Type B pancreatic cell (in vitro differentiated cells): ENCODE measurements at regions not wholly inside any gene's neighbourhood (a gene's known extent, or its start where the extent isn't known, plus 50 kb on each side); places are given as distances from the start of the nearest gene placed in this dataset.

Experiments used
- DNase-seq: peaks from one replicate; pipeline ENCODE4 v3.0.0; 2021; ENCODE audit warnings: mixed read lengths; ENCODE audit not compliant: unreplicated experiment; ENCODE audit errors: extremely low spot score
- H3K27ac Mint-ChIP-seq: 2 replicates; pipeline ENCODE4 v1.8.0; 2021; ENCODE audit warnings: mild to moderate bottlenecking, mixed read lengths
- H3K27me3 Mint-ChIP-seq: 2 replicates; pipeline ENCODE4 v1.8.0; 2021; ENCODE audit warnings: mixed read lengths
- H3K36me3 Mint-ChIP-seq: 2 replicates; pipeline ENCODE4 v1.8.0; 2021; ENCODE audit warnings: mixed read lengths
- H3K4me1 Mint-ChIP-seq: one replicate; pipeline ENCODE4 v1.8.0; 2021; ENCODE audit warnings: mixed read lengths; ENCODE audit not compliant: unreplicated experiment
- H3K4me3 Mint-ChIP-seq: 2 replicates; pipeline ENCODE4 v1.8.0; 2021; ENCODE audit warnings: mild to moderate bottlenecking, mixed read lengths
- H3K9me3 Mint-ChIP-seq: 2 replicates; pipeline ENCODE4 v1.8.0; 2021; ENCODE audit warnings: mixed read lengths
- CTCF ChIP-seq: fragments of 200-600 bp; sonication (generic); conservative IDR thresholded peaks from 2 replicates; pipeline ENCODE4 v1.5.0; 2021; ENCODE audit warnings: antibody characterized with exemption, mild to moderate bottlenecking

DNA sequence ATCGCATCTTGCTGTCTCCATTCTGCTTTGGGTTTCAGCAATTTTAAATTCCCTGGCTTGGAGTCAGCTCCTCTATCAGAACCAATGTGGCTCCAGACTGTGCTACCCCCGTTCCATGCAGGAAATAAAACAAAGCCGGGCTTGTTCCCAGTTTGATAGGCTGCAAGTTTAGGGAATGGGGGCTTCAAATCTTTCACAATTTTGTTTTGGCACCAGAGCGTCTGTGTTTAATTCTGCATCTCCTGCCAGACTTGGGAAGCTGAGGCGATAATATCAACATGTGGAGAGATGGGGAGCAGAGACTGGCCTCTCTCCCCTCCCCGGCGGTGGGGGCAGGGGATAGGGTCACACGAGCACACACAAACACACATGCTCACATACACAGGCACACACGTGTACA, 305.9 kb downstream of the FGFR2 start:
- Mint-ChIP-seq H3K27me3 (peaks cover 7% of the 10 kb centered on the region), H3K27ac (no peak overlapping the region), H3K4me1 (peaks cover 49% of the 10 kb centered on the region), H3K9me3 (no peaks in the 10 kb centered on the region), H3K36me3 (no peaks in the 10 kb centered on the region), H3K4me3 (no peak overlapping the region)
- TF ChIP-seq CTCF = no peak
- no peak for DNase-seq

DNA sequence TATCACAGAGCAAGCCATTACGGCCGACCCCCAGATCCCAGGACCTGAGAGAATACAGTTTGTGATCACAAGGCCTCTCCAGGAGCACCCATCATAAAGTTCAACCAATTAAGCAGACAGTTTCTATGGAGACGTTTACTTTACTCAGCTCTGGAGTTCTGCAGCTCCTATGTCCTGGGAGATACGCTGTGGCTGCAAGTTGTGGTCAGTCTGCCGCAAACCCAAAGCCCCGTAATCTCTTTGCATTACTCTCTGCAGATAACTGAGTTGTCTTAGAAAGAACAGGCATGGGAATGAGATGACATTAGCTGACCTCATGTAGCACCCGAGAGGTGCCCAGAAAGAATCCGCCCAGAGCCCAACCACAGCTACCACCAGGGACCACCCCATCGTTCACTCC, 305.1 kb downstream of the FGFR2 start:
- H3K4me1 Mint-ChIP-seq = peaks cover 41% of the 10 kb centered on the region
- DNase-seq = no peak
- no peak for TF ChIP-seq CTCF
- no peak overlapping the region for H3K4me3 Mint-ChIP-seq
- H3K36me3 Mint-ChIP-seq = no peaks in the 10 kb centered on the region
- H3K27ac Mint-ChIP-seq = no peak overlapping the region
- peaks cover 5% of the 10 kb centered on the region for H3K9me3 Mint-ChIP-seq
- peaks cover 3% of the 10 kb centered on the region for H3K27me3 Mint-ChIP-seq

- no peak for TF ChIP-seq CTCF
- H3K36me3 Mint-ChIP-seq = no peaks in the 10 kb centered on the region
- no peak overlapping the region for H3K4me3 Mint-ChIP-seq
- peaks cover 5% of the 10 kb centered on the region for H3K27me3 Mint-ChIP-seq
- peaks cover 28% of the 10 kb centered on the region for H3K4me1 Mint-ChIP-seq
- H3K27ac Mint-ChIP-seq = no peak overlapping the region
- DNase-seq = no peak
- peaks cover 9% of the 10 kb centered on the region for H3K9me3 Mint-ChIP-seq
Observed at GRCh38 chr10:121294630-121295029, 303.6 kb downstream of the FGFR2 start.

- Mint-ChIP-seq H3K27me3 (peaks cover 5% of the 10 kb centered on the region), H3K4me1 (peaks cover 23% of the 10 kb centered on the region), H3K36me3 (no peaks in the 10 kb centered on the region), H3K9me3 (peaks cover 9% of the 10 kb centered on the region), H3K4me3 (no peak overlapping the region), H3K27ac (no peak overlapping the region)
- DNase-seq = no peak
- no peak for TF ChIP-seq CTCF
Observed at GRCh38 chr10:121296378-121296777, 301.9 kb downstream of the FGFR2 start.

- H3K36me3 Mint-ChIP-seq = no peaks in the 10 kb centered on the region
- H3K27me3 Mint-ChIP-seq = peaks cover 5% of the 10 kb centered on the region
- no peak overlapping the region for H3K4me3 Mint-ChIP-seq
- DNase-seq = no peak
- H3K9me3 Mint-ChIP-seq = peaks cover 9% of the 10 kb centered on the region
- TF ChIP-seq CTCF = no peak
- no peak overlapping the region for H3K27ac Mint-ChIP-seq
- peaks cover 21% of the 10 kb centered on the region for H3K4me1 Mint-ChIP-seq
Observed at GRCh38 chr10:121296881-121297585, 301.2 kb downstream of the FGFR2 start.

GRCh38 chr10:121300723-121301122, 297.5 kb downstream of the FGFR2 start:
- Mint-ChIP-seq H3K4me3 (no peak overlapping the region), H3K36me3 (no peaks in the 10 kb centered on the region), H3K9me3 (peaks cover 9% of the 10 kb centered on the region), H3K27me3 (peaks cover 5% of the 10 kb centered on the region), H3K27ac (no peak overlapping the region), H3K4me1 (no peaks in the 10 kb centered on the region)
- DNase-seq = no peak
- TF ChIP-seq CTCF = no peak
